HG02623 (cell line): ENCODE measurements at regions not wholly inside any gene's neighbourhood (a gene's known extent, or its start where the extent isn't known, plus 50 kb on each side); places are given as distances from the start of the nearest gene placed in this dataset.

Experiments
- ATAC-seq: cut with Tn5 transposase; IDR thresholded peaks from one replicate; pipeline ENCODE4 v1.9.1; 2021; ENCODE audit warnings: moderate library complexity; ENCODE audit not compliant: unreplicated experiment

- ATAC-seq, result no peak
These were observed 317.4 kb downstream of the SLC4A3 start for GRCh38 chr2:219944866-219945265.

GRCh38 chr2:219946021-219946420, 318.6 kb downstream of the SLC4A3 start:
- ATAC-seq, result no peak

GRCh38 chr2:219946529-219946928, 319.1 kb downstream of the SLC4A3 start:
- no peak for ATAC-seq

GRCh38 chr2:219947575-219947974, 320.1 kb downstream of the SLC4A3 start:
- no peak for ATAC-seq

- ATAC-seq, result no peak
These were observed 321.6 kb downstream of the SLC4A3 start for GRCh38 chr2:219949053-219949452.

GRCh38 chr2:219951099-219951498, 323.7 kb downstream of the SLC4A3 start:
- no peak for ATAC-seq

- ATAC-seq, result no peak
These were observed 326.9 kb downstream of the SLC4A3 start for GRCh38 chr2:219954331-219954730.

- ATAC-seq, result no peak
These were observed 330.4 kb downstream of the SLC4A3 start for GRCh38 chr2:219957820-219958219.

GRCh38 chr2:219958941-219959340, 331.5 kb downstream of the SLC4A3 start:
- ATAC-seq, result no peak

- ATAC-seq, result no peak
These were observed 332.0 kb downstream of the SLC4A3 start for GRCh38 chr2:219959471-219959870.

- no peak for ATAC-seq
These were observed 334.6 kb downstream of the SLC4A3 start for GRCh38 chr2:219961947-219962498.

GRCh38 chr2:219962801-219963200, 335.4 kb downstream of the SLC4A3 start:
- no peak for ATAC-seq

- ATAC-seq, result no peak
These were observed 338.1 kb downstream of the SLC4A3 start for GRCh38 chr2:219965287-219966194.

- ATAC-seq, result no peak
These were observed 340.1 kb downstream of the SLC4A3 start for GRCh38 chr2:219967247-219968245.

GRCh38 chr2:219968685-219969345, 341.4 kb downstream of the SLC4A3 start:
- no peak for ATAC-seq

GRCh38 chr2:219969508-219969907, 342.1 kb downstream of the SLC4A3 start:
- no peak for ATAC-seq

- ATAC-seq, result no peak
These were observed 345.7 kb downstream of the SLC4A3 start for GRCh38 chr2:219973136-219973535.

- no peak for ATAC-seq
These were observed 349.4 kb downstream of the SLC4A3 start for GRCh38 chr2:219976871-219977270.

GRCh38 chr2:219980638-219981037, 353.2 kb downstream of the SLC4A3 start:
- no peak for ATAC-seq

- no peak for ATAC-seq
These were observed 356.4 kb downstream of the SLC4A3 start for GRCh38 chr2:219983836-219984235.

- ATAC-seq, result peak; percentile 48
These were observed 357.6 kb downstream of the SLC4A3 start for GRCh38 chr2:219985017-219985416.
